GM23338 (cell line): ENCODE measurements at regions not wholly inside any gene's neighbourhood (a gene's known extent, or its start where the extent isn't known, plus 50 kb on each side); places are given as distances from the start of the nearest gene placed in this dataset.

ENCODE experiments used
- ATAC-seq: fragments of 200-7000 bp; cut with Tn5 transposase; 3 replicates; pipeline ENCODE4 v1.9.1; 2020
- DNase-seq: peaks from one replicate; pipeline ENCODE4 v3.0.0-alpha.2; 2015; ENCODE audit warnings: low spot score
- H2AFZ ChIP-seq: fragments of 200-600 bp; sonication (generic); 2 replicates; pipeline ENCODE4 v1.8.0; 2016; ENCODE audit warnings: antibody characterized with exemption, mild to moderate bottlenecking, moderate library complexity
- H3F3A ChIP-seq: fragments of 200-600 bp; sonication (generic); replicated peaks from 2 replicates; pipeline ENCODE4 v1.8.0; 2017; ENCODE audit warnings: antibody characterized with exemption, mixed run types, low read depth
- H3K27ac ChIP-seq: fragments of 200-600 bp; sonication (generic); 2 replicates; pipeline ENCODE4 v1.6.1; 2016; ENCODE audit warnings: low read depth
- H3K27me3 ChIP-seq: fragments of 200-600 bp; sonication (generic); 2 replicates; pipeline ENCODE4 v1.8.0; 2016; ENCODE audit warnings: mild to moderate bottlenecking, mixed run types, moderate library complexity; ENCODE audit not compliant: insufficient read depth
- H3K36me3 ChIP-seq: fragments of 200-600 bp; sonication (generic); 2 replicates; pipeline ENCODE4 v1.8.0; 2016; ENCODE audit warnings: mild to moderate bottlenecking; ENCODE audit not compliant: insufficient read depth
- H3K4me1 ChIP-seq: fragments of 200-600 bp; sonication (generic); 2 replicates; pipeline ENCODE4 v1.8.0; 2016; ENCODE audit warnings: mild to moderate bottlenecking, moderate library complexity; ENCODE audit not compliant: insufficient read depth
- H3K4me2 ChIP-seq: fragments of 200-600 bp; sonication (generic); 2 replicates; pipeline ENCODE4 v1.7.1; 2017; ENCODE audit warnings: mixed run types
- H3K4me3 ChIP-seq: fragments of 200-600 bp; sonication (generic); 2 replicates; pipeline ENCODE4 v1.6.1; 2016; ENCODE audit warnings: mixed run types
- H3K79me2 ChIP-seq: fragments of 200-600 bp; sonication (generic); replicated peaks from 2 replicates; pipeline ENCODE4 v1.8.0; 2017; ENCODE audit warnings: mild to moderate bottlenecking; ENCODE audit not compliant: insufficient read depth
- H3K9me2 ChIP-seq: fragments of 200-600 bp; sonication (generic); 2 replicates; pipeline ENCODE4 v1.8.0; 2017; ENCODE audit not compliant: insufficient read depth
- H4K20me1 ChIP-seq: fragments of 200-600 bp; sonication (generic); replicated peaks from 2 replicates; pipeline ENCODE4 v1.8.0; 2017; ENCODE audit warnings: mild to moderate bottlenecking; ENCODE audit not compliant: insufficient read depth
- H3K27ac Mint-ChIP-seq: 2 replicates; pipeline ENCODE4 v1.8.0; 2020; ENCODE audit warnings: inconsistent platforms, mild to moderate bottlenecking, moderate library complexity, mixed read lengths
- H3K27me3 Mint-ChIP-seq: 3 replicates; pipeline ENCODE4 v1.8.0; 2022; ENCODE audit warnings: low read depth, mild to moderate bottlenecking, moderate library complexity, mixed read lengths, inconsistent platforms; ENCODE audit not compliant: insufficient read depth, poor library complexity
- H3K36me3 Mint-ChIP-seq: 3 replicates; pipeline ENCODE4 v1.8.0; 2021; ENCODE audit warnings: low read depth, mild to moderate bottlenecking, inconsistent platforms, moderate library complexity, mixed read lengths
- H3K4me1 Mint-ChIP-seq: 3 replicates; pipeline ENCODE4 v1.8.0; 2020; ENCODE audit warnings: mild to moderate bottlenecking, inconsistent platforms, mixed read lengths
- H3K4me3 Mint-ChIP-seq: 3 replicates; pipeline ENCODE4 v1.8.0; 2021; ENCODE audit warnings: moderate library complexity, mild to moderate bottlenecking, inconsistent platforms, mixed read lengths
- H3K9me3 Mint-ChIP-seq: 3 replicates; pipeline ENCODE4 v1.8.0; 2020; ENCODE audit warnings: moderate library complexity, mild to moderate bottlenecking, inconsistent platforms, mixed read lengths
- CREB1 ChIP-seq: fragments of 250-450 bp; sonication (Bioruptor Pico); IDR thresholded peaks from 2 replicates; pipeline ENCODE4 v1.5.0; 2020; ENCODE audit warnings: low read depth, mild to moderate bottlenecking, moderate library complexity
- ETS1 ChIP-seq: IDR thresholded peaks from 2 replicates; pipeline ENCODE4 v1.6.1; 2016; ENCODE audit warnings: antibody characterized with exemption
- EZH2phosphoT487 ChIP-seq: fragments of 200-600 bp; sonication (generic); IDR thresholded peaks from one replicate; pipeline ENCODE4 v1.8.1; 2018; ENCODE audit warnings: antibody characterized with exemption; ENCODE audit not compliant: unreplicated experiment
- JUNB ChIP-seq: IDR thresholded peaks from one replicate; pipeline ENCODE4 v1.6.1; 2016; ENCODE audit warnings: antibody characterized with exemption; ENCODE audit not compliant: unreplicated experiment
- NANOG ChIP-seq: IDR thresholded peaks from 2 replicates; pipeline ENCODE4 v1.6.1; 2016; ENCODE audit warnings: antibody characterized with exemption, borderline replicate concordance
- ZNF114 ChIP-seq: fragments of 250-450 bp; sonication (Bioruptor Pico); IDR thresholded peaks from 2 replicates; pipeline ENCODE4 v1.5.0; 2020; ENCODE audit warnings: mild to moderate bottlenecking, moderate library complexity
- ZNF331 ChIP-seq: fragments of 250-450 bp; sonication (Bioruptor Pico); IDR thresholded peaks from 2 replicates; pipeline ENCODE4 v1.5.0; 2020; ENCODE audit warnings: low read depth, mild to moderate bottlenecking, moderate library complexity
- ZNF462 ChIP-seq: fragments of 250-450 bp; sonication (Bioruptor Pico); IDR thresholded peaks from 2 replicates; pipeline ENCODE4 v1.5.0; 2020; ENCODE audit warnings: mild to moderate bottlenecking, moderate library complexity

GRCh38 chr2:57504787-57505186 is 541.8 kb upstream of the VRK2 start (continued):
- TF ChIP-seq ZNF462 (CRISPR knock-in tag) (no peak), ZNF114 (CRISPR knock-in tag) (no peak), CREB1 (CRISPR knock-in tag) (no peak), EZH2phosphoT487 (no peak)

- no peaks in the 10 kb centered on the region for H3K9me3 Mint-ChIP-seq
- H3K27ac ChIP-seq: no peak overlapping the region
- TF ChIP-seq ETS1 (no peak), JUNB (no peak), ZNF462 (CRISPR knock-in tag) (no peak), ZNF331 (CRISPR knock-in tag) (no peak), NANOG (no peak)
These were observed 537.4 kb upstream of the VRK2 start for GRCh38 chr2:57509189-57509588.

More at GRCh38 chr2:57509189-57509588, 537.4 kb upstream of the VRK2 start:
- Mint-ChIP-seq H3K27ac (no peak overlapping the region), H3K4me1 (peaks cover 5% of the 10 kb centered on the region; the same call in 1 of the 3 replicates), H3K4me3 (no peak overlapping the region), H3K27me3 (no peaks in the 10 kb centered on the region), H3K36me3 (no peaks in the 10 kb centered on the region)
- ATAC-seq (no peak), DNase-seq (no peak)
- H4K20me1 ChIP-seq: no peaks in the 10 kb centered on the region
- H3K9me2 ChIP-seq: no peaks in the 10 kb centered on the region
- no peak overlapping the region for H3K4me2 ChIP-seq
- no peak overlapping the region for H3K4me3 ChIP-seq
- H3K27me3 ChIP-seq: no peaks in the 10 kb centered on the region
- no peaks in the 10 kb centered on the region for H3K79me2 ChIP-seq
- no peaks in the 10 kb centered on the region for H3K36me3 ChIP-seq
- H3K4me1 ChIP-seq: peaks cover 6% of the 10 kb centered on the region
- no peaks in the 10 kb centered on the region for H3F3A ChIP-seq
- no peak overlapping the region for H2AFZ ChIP-seq
